ENCODE measurements at regions not wholly inside any gene's neighbourhood (a gene's known extent, or its start where the extent isn't known, plus 50 kb on each side); places are given as distances from the start of the nearest gene placed in this dataset.
A peak's percentile ranks its signal among the peaks of the same experiment; 100 is the strongest.

DNA sequence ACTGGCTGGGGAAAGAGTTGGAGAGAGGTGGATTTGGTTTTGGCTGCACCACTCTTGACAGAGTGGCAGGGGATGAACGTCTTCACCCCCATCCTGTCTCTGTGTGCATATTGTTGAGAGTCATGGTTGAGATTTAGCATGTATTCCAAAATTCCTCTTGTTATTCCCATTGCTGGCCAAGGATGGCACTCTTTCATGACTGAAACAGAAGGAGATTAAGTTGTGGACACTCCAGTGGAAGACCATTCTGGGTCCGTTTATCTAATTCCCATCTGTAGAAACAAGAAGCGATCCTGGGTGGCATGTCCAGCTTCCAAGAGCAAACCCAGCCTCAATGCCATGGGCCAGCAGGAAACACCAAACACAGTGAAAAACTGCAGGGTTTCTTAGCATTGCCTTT is 469.0 kb upstream of the IGFBP3 start:
- no peak for FAIRE-seq
- DNase-seq (ENCODE audit: extremely low spot score, insufficient read length, low read depth) = no peak

DNA sequence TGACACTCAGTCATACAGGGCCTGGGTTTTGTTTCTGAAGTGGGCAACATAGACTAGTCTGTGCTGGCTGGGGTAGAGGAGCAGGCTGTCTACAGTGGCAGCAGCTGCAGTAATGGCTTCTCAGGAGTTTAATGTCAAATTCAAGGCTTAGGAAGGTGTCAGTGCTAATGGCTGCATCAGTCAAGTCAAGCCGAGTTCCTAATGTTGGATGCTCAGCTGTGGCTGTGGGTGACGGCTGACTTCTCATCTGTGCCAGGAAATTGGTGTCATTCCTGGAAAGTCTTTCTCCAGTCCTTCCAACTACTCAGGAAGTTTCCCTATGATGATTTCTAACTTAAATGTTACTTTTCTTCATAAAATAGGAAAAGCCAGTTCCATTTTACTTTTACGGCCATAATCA is 468.1 kb upstream of the IGFBP3 start:
- FAIRE-seq = no peak
- no peak for DNase-seq (ENCODE audit: extremely low spot score, insufficient read length, low read depth)

- DNase-seq (ENCODE audit: extremely low spot score, insufficient read length, low read depth) (no peak), FAIRE-seq (no peak)
Observed at GRCh38 chr7:46387646-46388045, 466.6 kb upstream of the IGFBP3 start.

GRCh38 chr7:46386428-46387399 is 465.6 kb upstream of the IGFBP3 start:
- FAIRE-seq = no peak
- DNase-seq (ENCODE audit: extremely low spot score, insufficient read length, low read depth) = no peak

GRCh38 chr7:46385662-46386309 is 464.7 kb upstream of the IGFBP3 start:
- DNase-seq (ENCODE audit: extremely low spot score, insufficient read length, low read depth) (no peak), FAIRE-seq (no peak)

DNA sequence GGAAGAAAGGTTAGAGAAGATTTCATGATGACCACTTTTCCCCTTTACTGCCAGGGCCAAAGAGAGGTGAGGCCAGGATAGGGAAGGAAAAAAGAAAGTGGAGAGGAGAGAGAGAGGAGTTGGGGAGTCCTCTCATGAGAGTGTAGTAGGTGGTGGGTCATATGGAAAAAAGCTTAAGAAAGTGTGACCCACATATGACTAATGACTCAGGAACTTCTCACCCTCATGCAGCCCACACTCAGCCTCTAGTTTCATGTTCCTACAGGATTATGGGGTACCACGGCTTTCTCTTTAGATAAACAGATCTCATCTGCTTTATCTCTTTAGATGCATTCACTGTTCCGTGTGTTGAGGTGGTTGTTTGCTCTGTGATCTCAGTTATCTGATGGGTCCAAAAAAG is 462.5 kb upstream of the IGFBP3 start:
- no peak for DNase-seq (ENCODE audit: extremely low spot score, insufficient read length, low read depth)
- FAIRE-seq = no peak

DNA sequence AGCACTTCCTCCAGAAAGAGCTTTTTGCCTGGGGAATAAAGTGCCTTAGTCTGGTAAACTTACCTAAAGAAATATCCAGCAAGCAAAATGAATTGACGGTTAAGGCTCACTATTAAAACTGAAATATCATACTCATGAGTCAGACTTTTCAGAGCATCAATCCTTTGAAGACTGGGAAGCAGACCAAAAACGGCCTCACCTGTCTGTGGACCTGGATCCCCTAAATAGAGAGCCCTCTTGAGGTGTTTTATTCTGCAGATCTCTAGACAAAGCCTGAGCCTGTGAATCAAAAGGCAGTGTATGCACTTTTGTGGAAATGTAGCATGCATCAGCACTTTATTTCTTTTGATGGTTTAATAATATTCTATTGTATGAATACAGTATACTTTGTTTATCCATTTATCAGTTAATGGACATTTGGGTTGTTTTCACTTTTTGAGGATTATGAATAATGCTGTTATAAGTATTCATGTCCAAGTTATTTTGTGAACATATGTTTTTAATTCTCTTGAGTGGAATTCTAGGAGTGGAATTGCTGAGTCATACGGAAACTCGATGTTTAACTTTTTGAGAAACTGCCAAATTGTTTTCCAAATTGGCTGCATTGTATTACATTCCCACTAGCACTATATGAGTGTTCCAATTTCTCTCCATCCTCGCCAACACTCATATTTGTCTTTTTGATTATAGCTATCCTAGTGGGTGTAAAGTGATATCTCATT is 449.0 kb upstream of the IGFBP3 start:
- no peak for DNase-seq (ENCODE audit: extremely low spot score, insufficient read length, low read depth)
- no peak for FAIRE-seq

GRCh38 chr7:46368871-46369270 is 447.8 kb upstream of the IGFBP3 start:
- DNase-seq (ENCODE audit: extremely low spot score, insufficient read length, low read depth) = no peak
- no peak for FAIRE-seq

- no peak for FAIRE-seq
- no peak for DNase-seq (ENCODE audit: extremely low spot score, insufficient read length, low read depth)
Observed at GRCh38 chr7:46366526-46366925, 445.5 kb upstream of the IGFBP3 start.

GRCh38 chr7:46363688-46364087 is 442.6 kb upstream of the IGFBP3 start:
- DNase-seq (ENCODE audit: extremely low spot score, insufficient read length, low read depth) (no peak), FAIRE-seq (no peak)

DNA sequence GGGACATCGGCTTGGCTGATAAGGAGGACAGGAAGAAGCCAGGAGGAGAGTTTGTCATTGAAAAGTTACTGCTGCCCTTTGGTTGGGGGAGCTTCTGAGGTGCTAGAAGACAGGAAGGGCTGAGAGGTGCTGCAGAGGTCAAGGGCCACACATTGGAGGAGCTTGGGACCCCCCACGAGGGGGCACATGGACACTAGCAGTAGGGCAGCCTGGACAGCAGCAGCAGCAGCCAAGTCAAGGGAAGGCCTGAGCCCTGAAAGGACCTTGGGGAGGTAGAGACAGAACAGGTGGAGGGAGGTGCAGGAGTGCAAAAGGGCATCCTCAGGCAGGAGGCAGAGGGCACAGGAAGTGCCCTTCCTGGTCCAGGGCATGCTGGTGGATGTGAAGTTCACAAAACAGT is 439.7 kb upstream of the IGFBP3 start:
- no peak for DNase-seq (ENCODE audit: extremely low spot score, insufficient read length, low read depth)
- no peak for FAIRE-seq

- FAIRE-seq (no peak), DNase-seq (ENCODE audit: extremely low spot score, insufficient read length, low read depth) (no peak)
Observed at GRCh38 chr7:46360296-46360695, 439.2 kb upstream of the IGFBP3 start.

- DNase-seq (ENCODE audit: extremely low spot score, insufficient read length, low read depth) = no peak
- FAIRE-seq = no peak
Observed at GRCh38 chr7:46357851-46358250, 436.8 kb upstream of the IGFBP3 start.

- DNase-seq (ENCODE audit: extremely low spot score, insufficient read length, low read depth) (no peak), FAIRE-seq (no peak)
Observed at GRCh38 chr7:46357290-46357689, 436.2 kb upstream of the IGFBP3 start.

GRCh38 chr7:46356371-46356770 is 435.3 kb upstream of the IGFBP3 start:
- DNase-seq (ENCODE audit: extremely low spot score, insufficient read length, low read depth) = no peak
- no peak for FAIRE-seq

- no peak for FAIRE-seq
Observed at GRCh38 chr7:46355331-46355730, 434.3 kb upstream of the IGFBP3 start.

DNA sequence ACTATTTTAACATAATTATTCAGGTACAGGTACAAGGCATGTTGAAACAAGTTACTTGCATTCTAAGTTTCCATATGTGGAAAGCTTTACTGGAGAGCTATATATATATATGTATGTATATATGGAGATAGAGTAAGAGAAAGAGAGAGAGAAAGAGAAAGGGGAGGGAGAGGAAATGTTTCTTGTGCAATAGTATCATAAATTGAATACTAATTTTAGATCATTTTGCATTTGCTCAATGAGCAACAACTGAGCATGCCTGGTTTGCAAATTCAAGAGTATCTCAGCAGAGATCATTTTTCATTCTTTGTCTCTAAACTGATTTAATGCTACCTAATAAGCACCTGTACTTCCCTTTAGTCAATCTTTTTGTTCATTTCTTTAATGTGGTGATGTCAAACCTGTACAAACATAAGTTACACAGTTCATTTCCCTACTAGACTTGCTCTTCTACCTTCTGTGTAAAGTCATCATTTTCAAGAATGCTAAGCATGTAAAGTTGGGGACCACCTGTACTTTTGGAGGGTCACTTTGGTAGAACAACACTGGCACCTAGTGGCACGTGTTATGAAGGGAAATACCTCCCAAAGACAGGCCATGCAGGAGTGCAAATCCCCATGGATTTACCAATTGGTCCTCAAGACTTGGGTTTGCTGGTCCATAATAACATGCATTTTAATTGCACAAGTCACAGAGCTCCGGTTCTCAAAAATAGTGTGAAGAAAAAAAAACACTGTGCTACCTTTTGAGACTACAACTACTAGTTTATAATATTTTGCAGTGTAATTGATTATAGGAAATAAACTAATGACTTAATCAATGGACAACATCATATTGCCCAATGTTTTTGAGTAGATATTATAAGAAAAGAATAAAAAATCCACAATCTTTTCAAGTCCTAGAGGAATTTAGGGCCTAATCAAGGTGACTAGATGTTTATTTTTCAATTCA is 431.2 kb upstream of the IGFBP3 start:
- FAIRE-seq (peak; percentile 75), DNase-seq (ENCODE audit: extremely low spot score, insufficient read length, low read depth) (no peak)

More at GRCh38 chr7:46355331-46355730, 434.3 kb upstream of the IGFBP3 start:
- DNase-seq (ENCODE audit: extremely low spot score, insufficient read length, low read depth) = no peak

GRCh38 chr7:46349490-46349889 is 428.4 kb upstream of the IGFBP3 start:
- no peak for DNase-seq (ENCODE audit: extremely low spot score, insufficient read length, low read depth)
- FAIRE-seq = no peak

DNA sequence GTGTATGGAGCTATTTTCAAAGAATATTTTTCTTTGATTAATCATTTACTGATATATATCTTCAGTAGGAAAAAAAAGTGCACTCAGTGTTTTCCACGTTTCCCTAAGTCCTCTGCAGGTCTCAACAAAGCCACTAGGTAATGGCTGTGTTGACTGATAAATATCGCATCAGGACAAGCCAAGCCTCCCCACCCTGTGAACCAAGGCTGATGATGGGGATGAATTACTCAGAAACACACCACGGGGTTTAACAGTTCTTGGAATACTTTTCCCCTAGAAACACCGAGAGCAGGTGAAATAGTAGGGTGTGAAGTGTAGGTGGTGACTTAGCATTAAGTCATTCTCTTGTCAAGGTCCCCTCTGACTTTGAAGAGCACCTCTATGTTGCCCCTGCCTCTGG is 423.5 kb upstream of the IGFBP3 start:
- no peak for FAIRE-seq
- DNase-seq (ENCODE audit: extremely low spot score, insufficient read length, low read depth) = no peak

GRCh38 chr7:46343802-46344201 is 422.7 kb upstream of the IGFBP3 start:
- FAIRE-seq (no peak), DNase-seq (ENCODE audit: extremely low spot score, insufficient read length, low read depth) (no peak)

Data from GM18507 (cell line).